ENCODE measurements at regions not wholly inside any gene's neighbourhood (a gene's known extent, or its start where the extent isn't known, plus 50 kb on each side); places are given as distances from the start of the nearest gene placed in this dataset.
"Not testable (repeated sequence)": the region's sequence is repeated elsewhere in the genome, so short reads cannot be mapped to it uniquely, and the experiment has no call there.

- no peak for DNase-seq
Observed at GRCh38 chr14:85016496-85016895, 513.4 kb upstream of the FLRT2 start.

DNA sequence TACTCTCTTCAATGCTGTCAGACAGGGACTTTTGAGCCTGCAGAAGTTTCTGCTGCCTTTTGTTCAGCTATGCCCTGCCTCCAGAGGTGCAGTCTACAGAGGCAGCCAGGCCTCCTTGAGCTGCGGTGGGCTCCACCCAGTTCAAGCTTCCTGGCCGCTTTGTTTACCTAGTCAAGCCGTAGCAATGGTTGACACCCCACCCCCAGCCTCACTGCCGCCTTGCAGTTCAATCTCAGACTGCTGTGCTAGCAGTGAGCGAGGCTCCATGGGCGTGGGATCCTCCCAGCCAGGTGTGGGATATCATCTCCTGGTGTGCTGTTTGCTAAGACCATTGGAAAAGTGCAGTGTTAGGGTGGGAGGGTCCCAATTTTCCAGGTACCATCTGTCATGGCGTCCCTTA, 506.1 kb upstream of the FLRT2 start:
- not testable (repeated sequence) for DNase-seq

DNA sequence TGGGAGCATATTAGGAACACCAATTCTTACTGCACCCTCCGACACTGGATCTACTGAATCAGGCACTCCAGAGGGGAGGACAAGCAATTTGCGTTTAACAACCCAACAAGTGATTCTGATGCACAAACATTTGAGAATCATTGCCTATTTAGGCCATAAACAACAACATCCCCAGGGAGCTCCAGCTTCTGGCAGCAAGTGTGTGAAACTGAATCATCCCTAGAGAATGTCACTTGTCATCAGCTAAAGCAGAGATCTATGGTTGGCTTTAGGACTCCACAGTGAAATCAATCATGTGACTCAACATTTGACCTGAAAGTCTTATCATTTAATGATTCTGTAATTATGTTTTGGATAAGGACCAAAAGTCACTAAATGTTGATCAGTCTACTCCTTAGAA, 505.0 kb upstream of the FLRT2 start:
- DNase-seq = no peak

DNA sequence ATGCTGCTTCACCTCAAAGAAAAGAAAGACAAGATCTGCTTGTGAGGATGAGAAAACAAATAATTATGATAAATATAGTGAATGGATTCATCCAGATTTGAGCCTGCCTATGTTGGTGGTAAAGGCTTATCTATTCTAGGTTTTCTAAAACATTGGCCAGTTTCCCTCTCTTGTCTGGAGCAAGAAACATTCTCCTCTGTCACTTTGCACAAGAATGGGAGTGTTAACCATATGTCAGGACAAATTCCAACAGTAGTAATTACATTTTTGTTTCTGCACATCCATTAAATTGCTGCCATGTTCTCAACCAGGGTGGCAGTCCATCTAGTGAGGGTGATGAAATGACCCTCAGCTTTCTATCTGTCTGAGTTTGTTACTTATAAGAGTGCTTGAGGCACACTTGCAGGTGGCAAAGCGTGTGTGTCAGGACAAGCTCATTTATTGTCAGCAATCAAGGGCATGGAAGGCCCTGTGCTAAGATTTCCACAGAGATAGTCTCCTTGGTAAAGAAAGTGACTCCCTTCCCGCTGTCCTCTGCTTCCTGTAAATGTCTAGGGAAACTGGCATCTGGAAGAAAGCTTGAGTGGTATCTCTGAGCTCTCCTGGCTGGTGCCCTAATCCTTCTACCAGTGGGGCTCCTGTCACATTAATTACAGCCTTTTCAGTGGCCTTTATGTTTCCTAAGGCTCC, 502.1 kb upstream of the FLRT2 start:
- no peak for DNase-seq

GRCh38 chr14:85037411-85037810, 492.5 kb upstream of the FLRT2 start:
- DNase-seq = no peak

DNA sequence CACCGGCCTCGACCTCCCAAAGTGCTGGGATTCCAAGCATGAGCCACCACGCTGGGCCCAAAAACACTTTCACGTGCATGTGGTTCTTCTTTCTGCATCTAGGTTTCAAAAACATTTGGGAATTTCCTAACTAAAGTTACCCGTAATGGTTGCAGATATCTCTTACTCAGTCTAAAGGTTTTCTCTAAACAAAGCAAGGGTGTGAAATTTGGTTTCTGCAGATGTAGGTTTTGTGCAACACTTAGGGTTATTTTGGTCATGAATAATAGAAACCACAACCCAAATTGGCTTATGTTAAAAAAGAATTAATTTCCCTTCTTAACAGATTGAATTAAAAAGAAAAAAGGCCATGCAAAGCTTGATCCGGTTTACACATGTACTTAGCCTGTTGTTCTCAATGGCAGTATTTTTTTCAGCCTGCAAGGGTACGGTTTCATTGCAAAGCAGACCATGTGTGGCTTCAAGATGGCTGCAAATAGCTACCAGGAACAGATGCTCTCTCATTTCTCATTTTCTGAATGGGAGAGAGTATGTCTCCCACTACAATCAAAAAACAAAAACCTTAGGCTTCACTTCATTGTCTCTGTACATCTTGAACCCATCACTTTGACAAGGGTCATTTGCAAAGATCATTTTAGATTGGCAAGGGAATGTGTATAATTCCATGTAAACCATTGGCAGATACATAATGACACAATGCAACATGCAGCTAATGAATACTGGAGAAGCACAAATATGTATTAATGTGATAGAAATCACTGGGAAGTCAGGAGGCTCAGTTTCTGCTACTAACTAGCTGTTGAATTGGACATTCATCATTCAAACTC, 491.2 kb upstream of the FLRT2 start:
- no peak for DNase-seq

GRCh38 chr14:85039353-85039626, 490.7 kb upstream of the FLRT2 start:
- no peak for DNase-seq

DNA sequence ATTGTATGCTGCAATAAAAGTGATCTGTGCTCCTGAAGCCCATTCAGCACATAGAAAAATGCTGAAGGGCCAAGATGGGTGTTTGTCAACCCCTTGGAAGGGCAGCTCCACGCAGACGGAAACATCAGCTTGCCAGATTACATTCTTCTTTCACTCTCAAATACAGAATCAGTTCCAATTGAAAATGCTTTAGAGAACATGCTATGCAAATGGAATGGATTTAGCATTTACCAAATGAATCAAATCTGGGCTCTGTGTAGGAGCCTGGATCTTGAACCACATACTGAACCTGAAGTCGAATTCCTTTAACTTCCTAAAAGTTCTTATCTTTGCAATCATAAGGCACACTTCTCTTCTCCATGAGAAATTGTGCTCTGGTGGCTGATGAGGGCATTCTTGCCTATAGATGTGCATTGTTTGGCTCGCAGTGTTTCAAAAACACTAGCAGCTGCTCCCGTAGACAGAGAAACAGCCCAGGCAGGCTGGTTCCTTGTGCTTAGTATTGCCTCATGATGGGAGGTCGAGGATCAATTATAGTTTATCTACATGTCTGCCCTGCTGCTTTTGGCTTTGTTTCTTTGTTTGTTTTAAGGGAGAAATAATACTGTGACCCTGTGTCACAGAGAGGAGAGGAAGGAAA, 489.8 kb upstream of the FLRT2 start:
- DNase-seq = no peak

- no peak for DNase-seq
Observed at GRCh38 chr14:85041618-85042017, 488.3 kb upstream of the FLRT2 start.

DNA sequence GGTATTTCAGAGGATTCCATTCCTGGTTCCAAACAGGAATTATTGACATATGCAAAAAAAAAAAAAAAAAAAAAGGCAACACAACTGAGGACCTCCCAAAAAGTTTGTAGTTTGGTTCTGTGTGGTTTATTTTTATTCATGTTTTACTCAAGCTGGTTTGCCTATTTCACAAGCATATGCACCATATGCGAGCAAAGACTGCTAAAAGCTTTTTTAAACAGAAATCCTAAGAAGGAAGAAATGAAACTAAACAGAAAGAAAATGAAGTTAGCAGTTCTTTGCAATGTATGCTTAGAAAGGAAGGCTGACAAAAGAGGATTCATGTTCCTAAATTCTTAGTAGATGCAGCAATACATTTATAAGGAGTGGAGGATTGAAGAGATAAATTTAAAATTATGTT, 487.6 kb upstream of the FLRT2 start:
- DNase-seq = no peak

- no peak for DNase-seq
Observed at GRCh38 chr14:85050180-85050579, 479.8 kb upstream of the FLRT2 start.

DNA sequence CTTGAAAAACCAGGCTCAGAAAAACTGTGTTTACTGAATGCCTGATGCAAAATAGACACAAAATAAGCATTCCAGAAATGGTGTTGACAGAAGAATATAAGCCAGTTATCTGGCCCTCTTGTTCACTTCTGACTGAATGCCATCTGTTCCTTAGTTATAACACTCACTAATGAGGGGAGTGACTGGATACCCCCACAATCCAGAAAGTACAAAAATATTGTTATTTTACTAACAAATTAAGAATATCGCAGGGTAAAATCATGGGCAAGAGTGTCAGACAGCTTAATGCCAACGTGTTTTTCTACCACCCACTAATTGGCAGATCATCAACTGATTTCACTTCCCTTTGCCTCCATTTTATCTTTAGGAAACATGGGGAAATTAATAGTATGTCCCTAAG, 477.3 kb upstream of the FLRT2 start:
- DNase-seq = no peak

DNA sequence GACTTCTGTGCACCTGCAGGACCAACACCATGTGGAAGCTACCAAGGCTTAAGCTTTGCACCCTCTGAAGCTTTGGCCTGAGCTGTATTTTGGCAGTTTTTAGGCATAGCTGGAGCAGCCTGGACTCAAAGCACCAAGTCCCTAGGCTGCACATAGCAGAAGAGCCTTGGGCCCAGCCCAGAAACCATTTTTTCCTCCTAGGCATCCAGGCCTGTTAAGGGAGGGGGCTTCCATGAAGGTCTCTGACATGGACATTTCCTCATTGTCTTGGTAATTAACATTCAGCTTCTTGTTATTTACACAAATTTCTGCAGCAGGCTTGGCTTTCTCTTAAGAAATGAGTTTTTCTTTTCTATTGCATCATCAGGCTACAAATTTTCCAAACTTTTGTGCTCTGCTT, 475.8 kb upstream of the FLRT2 start:
- no peak for DNase-seq

GRCh38 chr14:85056267-85056666, 473.7 kb upstream of the FLRT2 start:
- DNase-seq = no peak

DNA sequence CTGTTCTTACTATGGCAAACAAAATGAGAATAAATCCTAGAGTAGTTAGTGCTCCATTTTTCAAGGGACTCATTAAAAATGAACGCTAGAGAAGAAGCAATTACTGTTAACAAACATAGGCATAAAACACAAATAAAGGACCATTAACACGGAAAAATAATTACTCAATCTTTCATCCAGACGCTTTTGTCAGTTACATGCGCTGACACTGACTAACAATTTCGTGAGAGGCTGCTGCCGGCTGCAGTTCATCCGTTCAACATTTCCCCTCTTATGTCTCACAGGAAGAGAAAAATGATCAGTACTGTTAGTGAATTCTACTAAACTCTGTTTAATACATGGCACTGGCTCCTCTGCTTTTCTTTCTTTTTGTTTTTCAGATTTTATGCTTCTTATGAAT, 472.7 kb upstream of the FLRT2 start:
- DNase-seq = no peak

DNA sequence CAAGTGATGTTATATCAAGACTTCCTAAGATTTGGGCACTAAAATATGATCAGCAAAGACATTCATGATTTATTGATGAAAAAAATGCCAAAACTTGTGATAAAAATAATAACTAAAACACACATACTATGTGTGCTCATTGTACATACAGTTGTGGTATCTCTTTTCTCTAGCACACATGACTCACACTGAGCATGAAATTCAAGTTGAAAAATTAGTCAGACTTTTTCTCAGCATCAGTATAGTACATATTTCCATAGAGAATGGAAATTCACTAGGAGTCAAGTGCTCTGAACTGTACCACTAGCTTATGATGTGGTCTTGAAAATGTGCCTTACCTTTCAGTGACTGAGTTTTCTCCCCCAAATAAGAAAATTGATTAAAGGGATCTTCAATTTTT, 471.8 kb upstream of the FLRT2 start:
- no peak for DNase-seq

- DNase-seq = no peak
Observed at GRCh38 chr14:85060121-85060520, 469.8 kb upstream of the FLRT2 start.

GRCh38 chr14:85061256-85061655, 468.7 kb upstream of the FLRT2 start:
- no peak for DNase-seq

DNA sequence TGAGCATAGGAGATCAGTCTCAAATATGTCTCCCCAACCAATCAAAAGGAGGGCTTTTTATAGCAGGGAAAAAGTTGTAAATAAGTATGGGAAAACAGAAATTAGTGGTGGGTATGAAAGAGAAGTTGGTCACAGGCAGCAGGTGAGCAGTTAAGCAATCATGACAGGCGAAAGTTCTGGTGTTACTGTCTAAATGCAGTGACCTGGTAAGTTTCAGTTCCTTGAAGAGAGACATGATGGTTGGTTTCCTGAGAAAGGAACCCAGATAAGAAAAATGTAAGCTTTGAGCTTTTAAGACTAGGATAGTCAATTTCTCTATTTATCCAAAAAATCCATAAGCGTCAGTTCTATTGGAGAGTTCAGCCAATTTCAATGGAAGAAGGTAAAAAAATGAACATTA, 466.2 kb upstream of the FLRT2 start:
- no peak for DNase-seq

DNA sequence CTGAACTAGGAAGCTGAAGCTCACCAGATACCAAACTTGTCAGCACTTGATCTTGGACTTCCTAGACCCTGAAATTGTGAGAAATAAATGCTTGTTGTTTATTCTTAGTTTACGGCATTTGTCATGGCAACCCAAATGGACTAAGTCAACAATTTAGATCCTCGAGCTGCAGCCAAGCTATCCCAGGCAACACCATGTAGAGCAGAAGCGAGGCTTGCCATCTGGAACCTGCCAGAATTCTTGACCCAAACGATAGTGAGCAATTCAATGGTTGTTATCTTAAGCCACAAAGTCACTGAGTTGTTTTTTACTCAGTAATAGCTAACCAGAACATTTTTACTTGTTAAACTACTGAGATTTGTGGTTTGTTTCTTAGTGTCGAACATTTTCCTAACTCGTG, 458.5 kb upstream of the FLRT2 start:
- DNase-seq = no peak

DNA sequence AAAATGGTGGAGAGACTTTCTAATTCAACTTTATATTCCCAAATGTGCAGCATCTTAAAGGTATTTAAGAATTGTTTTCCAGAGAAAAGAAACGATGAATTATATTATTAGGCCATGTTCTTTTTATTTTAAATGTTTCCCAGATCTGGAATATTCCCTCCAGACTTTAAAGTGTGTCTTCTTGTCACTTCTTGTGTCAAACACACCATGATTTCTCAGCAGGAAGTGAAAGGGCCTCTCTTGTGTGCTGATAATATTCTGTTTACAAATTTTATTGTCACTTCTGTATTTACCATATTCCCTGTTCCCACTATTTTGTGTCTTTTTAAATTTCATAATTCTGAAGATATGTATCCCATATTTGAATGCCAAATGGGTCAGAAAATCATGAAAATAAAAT, 455.0 kb upstream of the FLRT2 start:
- no peak for DNase-seq

DNA sequence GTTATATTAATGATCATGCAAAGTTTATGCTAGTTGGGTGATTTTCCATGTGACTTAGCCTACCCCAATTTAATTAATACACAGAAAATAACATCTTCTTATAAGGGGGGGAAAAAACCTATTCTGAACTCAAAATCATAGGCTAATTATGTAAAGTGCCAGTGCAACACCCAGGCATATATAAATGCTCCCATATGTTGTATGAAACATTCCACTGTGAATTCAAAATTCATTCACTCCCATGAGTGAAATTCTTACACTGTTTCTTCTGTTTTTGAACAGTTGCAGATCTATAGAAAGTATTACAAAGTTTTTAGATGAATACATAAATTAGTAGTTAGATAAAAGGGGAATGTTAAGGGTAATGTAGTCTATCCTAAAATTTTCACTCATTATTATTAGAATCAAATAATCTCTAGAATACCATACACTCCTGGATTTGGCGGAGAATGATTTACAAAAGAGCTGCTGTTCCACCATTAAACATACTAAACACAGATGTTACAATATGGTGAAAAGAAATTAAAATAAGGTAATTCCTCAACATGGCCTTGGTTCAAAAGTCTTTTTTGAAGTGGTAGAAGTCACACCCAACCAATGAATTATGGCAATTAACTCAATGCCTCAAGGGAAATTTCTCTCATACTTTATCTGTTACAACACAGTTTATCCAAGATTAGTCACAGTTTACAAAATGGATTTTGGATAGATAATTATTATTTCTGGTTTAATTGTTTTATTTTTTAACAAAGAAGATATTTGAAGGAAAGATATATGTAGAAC, 454.1 kb upstream of the FLRT2 start:
- DNase-seq = no peak

DNA sequence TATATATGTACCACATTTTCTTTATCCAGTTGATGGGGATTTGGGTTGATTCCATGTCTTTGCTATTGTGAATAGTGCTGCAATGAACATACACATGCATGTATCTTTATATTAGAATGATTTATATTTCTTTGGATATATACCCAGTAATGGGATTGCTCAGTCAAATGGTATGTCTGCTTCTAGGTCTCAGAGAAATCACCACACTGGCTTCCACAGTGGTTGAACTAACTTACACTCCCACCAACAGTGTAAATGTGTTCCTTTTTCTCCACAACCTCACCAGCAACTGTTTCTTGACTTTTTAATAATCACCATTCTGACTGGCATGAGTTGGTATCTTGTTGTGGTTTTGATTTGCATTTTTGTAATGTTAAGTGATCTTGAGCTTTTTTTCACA, 452.2 kb upstream of the FLRT2 start:
- DNase-seq = not testable (repeated sequence)
